Parathyroid adenoma (tissue), 2 donors: ENCODE measurements at regions not wholly inside any gene's neighbourhood (a gene's known extent, or its start where the extent isn't known, plus 50 kb on each side); places are given as distances from the start of the nearest gene placed in this dataset.

Source experiments
- H2AFZ ChIP-seq: fragments of 300-600 bp; sonication (generic); one replicate; pipeline ENCODE4 v1.7.0; 2017; ENCODE audit warnings: antibody characterized with exemption, mild to moderate bottlenecking
- H3K27ac ChIP-seq: fragments of 300-600 bp; sonication (generic); one replicate; pipeline ENCODE4 v1.7.0; 2017
- H3K27me3 ChIP-seq: fragments of 300-600 bp; sonication (generic); one replicate; pipeline ENCODE4 v1.7.0; 2017; ENCODE audit warnings: low read length; ENCODE audit not compliant: control insufficient read depth, insufficient read depth
- H3K36me3 ChIP-seq: fragments of 300-600 bp; sonication (generic); one replicate; pipeline ENCODE4 v1.7.0; 2017; ENCODE audit warnings: low read length; ENCODE audit not compliant: control insufficient read depth, insufficient read depth
- H3K4me1 ChIP-seq: fragments of 300-600 bp; sonication (generic); one replicate; pipeline ENCODE4 v1.7.0; 2017; ENCODE audit warnings: control low read depth
- H3K4me2 ChIP-seq: fragments of 300-600 bp; sonication (generic); one replicate; pipeline ENCODE4 v1.7.0; 2017; ENCODE audit warnings: low read length
- H3K4me3 ChIP-seq: fragments of 300-600 bp; sonication (generic); one replicate; pipeline ENCODE4 v1.7.0; 2017; ENCODE audit warnings: low read depth, low read length
- H3K79me2 ChIP-seq: fragments of 300-600 bp; sonication (generic); one replicate; pipeline ENCODE4 v1.7.0; 2017; ENCODE audit warnings: control low read depth
- H3K9ac ChIP-seq: fragments of 300-600 bp; sonication (generic); one replicate; pipeline ENCODE4 v1.7.0; 2017; ENCODE audit warnings: mild to moderate bottlenecking
- H3K9me3 ChIP-seq: fragments of 300-600 bp; sonication (generic); one replicate; pipeline ENCODE4 v1.7.0; 2017; ENCODE audit warnings: low read length; ENCODE audit not compliant: control insufficient read depth
- CTCF ChIP-seq: fragments of 300-600 bp; sonication (generic); IDR thresholded peaks from one replicate; pipeline ENCODE4 v1.7.0; 2017; ENCODE audit warnings: antibody characterized with exemption, mild to moderate bottlenecking
- donor health status: primary hyperparathyroidism.

GRCh38 chr16:50497592-50497991 lies 50.6 kb upstream of the NKD1 start:
- Histone ChIP-seq H3K4me2 (no peak overlapping the region), H3K4me1 (no peaks in the 10 kb centered on the region), H3K4me3 (no peak overlapping the region), H3K27ac (no peak overlapping the region), H3K9me3 (no peaks in the 10 kb centered on the region), H2AFZ (no peak overlapping the region), H3K9ac (no peak overlapping the region), H3K27me3 (no peaks in the 10 kb centered on the region), H3K36me3 (no peaks in the 10 kb centered on the region), H3K79me2 (no peaks in the 10 kb centered on the region)
- no peak for TF ChIP-seq CTCF

- H3K4me2 ChIP-seq = no peak overlapping the region
- H3K79me2 ChIP-seq = no peaks in the 10 kb centered on the region
- no peak overlapping the region for H3K27ac ChIP-seq
- H3K9ac ChIP-seq = no peak overlapping the region
- no peaks in the 10 kb centered on the region for H3K9me3 ChIP-seq
- H3K4me3 ChIP-seq = no peak overlapping the region
- no peaks in the 10 kb centered on the region for H3K27me3 ChIP-seq
- no peak overlapping the region for H2AFZ ChIP-seq
- H3K36me3 ChIP-seq = no peaks in the 10 kb centered on the region
- no peak for TF ChIP-seq CTCF
- H3K4me1 ChIP-seq = no peaks in the 10 kb centered on the region
Observed at GRCh38 chr16:50496990-50497389, 51.2 kb upstream of the NKD1 start.

GRCh38 chr16:50495673-50496072 lies 52.5 kb upstream of the NKD1 start:
- H3K4me3 ChIP-seq = no peak overlapping the region
- no peak overlapping the region for H2AFZ ChIP-seq
- no peak overlapping the region for H3K9ac ChIP-seq
- H3K4me2 ChIP-seq = no peak overlapping the region
- no peaks in the 10 kb centered on the region for H3K9me3 ChIP-seq
- no peaks in the 10 kb centered on the region for H3K36me3 ChIP-seq
- no peaks in the 10 kb centered on the region for H3K4me1 ChIP-seq
- no peaks in the 10 kb centered on the region for H3K79me2 ChIP-seq
- no peak overlapping the region for H3K27ac ChIP-seq
- no peak for TF ChIP-seq CTCF
- no peaks in the 10 kb centered on the region for H3K27me3 ChIP-seq

GRCh38 chr16:50494501-50495491 lies 53.4 kb upstream of the NKD1 start:
- H3K27me3 ChIP-seq = no peaks in the 10 kb centered on the region
- no peak overlapping the region for H3K9ac ChIP-seq
- H3K4me3 ChIP-seq = no peak overlapping the region
- H3K79me2 ChIP-seq = no peaks in the 10 kb centered on the region
- no peaks in the 10 kb centered on the region for H3K36me3 ChIP-seq
- no peak overlapping the region for H3K4me2 ChIP-seq
- no peak overlapping the region for H3K27ac ChIP-seq
- TF ChIP-seq CTCF = no peak
- H3K4me1 ChIP-seq = no peaks in the 10 kb centered on the region
- no peaks in the 10 kb centered on the region for H3K9me3 ChIP-seq
- H2AFZ ChIP-seq = no peak overlapping the region

GRCh38 chr16:50491516-50491915 lies 56.7 kb upstream of the NKD1 start:
- no peak overlapping the region for H3K4me2 ChIP-seq
- H3K36me3 ChIP-seq = no peaks in the 10 kb centered on the region
- no peak overlapping the region for H3K9ac ChIP-seq
- no peak overlapping the region for H2AFZ ChIP-seq
- H3K79me2 ChIP-seq = no peaks in the 10 kb centered on the region
- no peak for TF ChIP-seq CTCF
- no peaks in the 10 kb centered on the region for H3K27me3 ChIP-seq
- no peak overlapping the region for H3K4me3 ChIP-seq
- H3K4me1 ChIP-seq = no peaks in the 10 kb centered on the region
- no peak overlapping the region for H3K27ac ChIP-seq
- no peaks in the 10 kb centered on the region for H3K9me3 ChIP-seq
